IMR-90 (cell line): ENCODE measurements at regions not wholly inside any gene's neighbourhood (a gene's known extent, or its start where the extent isn't known, plus 50 kb on each side); places are given as distances from the start of the nearest gene placed in this dataset.

ENCODE experiments used
- ATAC-seq: fragments of 200-7000 bp; cut with Tn5 transposase; 2 replicates; pipeline ENCODE4 v1.9.1; 2020; ENCODE audit warnings: low read depth, mild to moderate bottlenecking, moderate library complexity
- BruUV-seq: library from RNA; stranded (reverse); fragments of 400-500 nt; replicated peaks from 2 replicates; lab custom pipeline; 2021; lab: Mats Ljungman, UMichigan
- CTCF ChIA-PET: fragments of 300-600 bp; formaldehyde crosslinking; extraction: SDS; loops from one replicate; lab custom pipeline; 2021; ENCODE audit warnings: antibody characterized with exemption; lab: Yijun Ruan, JAX
- POLR2A ChIA-PET: fragments of 300-600 bp; sonication (Branson Sonifier 250); formaldehyde crosslinking; loops from one replicate; lab custom pipeline; 2022; ENCODE audit warnings: antibody characterized with exemption; ENCODE audit not compliant: unreplicated experiment; lab: Charles Lee
- DNase-seq: peaks from one replicate; pipeline ENCODE4 v3.0.0; 2013
- H2AFZ ChIP-seq: replicated peaks from 2 replicates; pipeline ENCODE3; 2013; ENCODE audit warnings: low read length, mild to moderate bottlenecking; ENCODE audit not compliant: poor library complexity
- H2AK5ac ChIP-seq: 2 replicates; pipeline ENCODE4 v1.6.1; 2013; ENCODE audit warnings: low read depth, low read length, inconsistent platforms
- H2AK9ac ChIP-seq: replicated peaks from 2 replicates; pipeline ENCODE3; 2013; ENCODE audit warnings: mild to moderate bottlenecking, low read depth, low read length, moderate library complexity; ENCODE audit not compliant: poor library complexity
- H2BK120ac ChIP-seq: 2 replicates; pipeline ENCODE4 v1.6.1; 2013; ENCODE audit warnings: low read depth, low read length, inconsistent platforms
- H2BK15ac ChIP-seq: 3 replicates; pipeline ENCODE4 v1.6.1; 2013; ENCODE audit warnings: low read depth, low read length, inconsistent platforms
- H2BK20ac ChIP-seq: 2 replicates; pipeline ENCODE4 v1.6.1; 2013; ENCODE audit warnings: low read depth, mild to moderate bottlenecking, inconsistent platforms, low read length, moderate library complexity
- H2BK5ac ChIP-seq: 2 replicates; pipeline ENCODE4 v1.6.1; 2013; ENCODE audit warnings: mild to moderate bottlenecking, low read depth, low read length, inconsistent platforms; ENCODE audit not compliant: poor library complexity, severe bottlenecking
- H3K14ac ChIP-seq: replicated peaks from 2 replicates; pipeline ENCODE4 v1.6.1; 2013; ENCODE audit warnings: low read depth, low read length, inconsistent platforms
- H3K18ac ChIP-seq: 2 replicates; pipeline ENCODE4 v1.6.1; 2013; ENCODE audit warnings: low read depth, low read length, control low read depth
- H3K23ac ChIP-seq: 2 replicates; pipeline ENCODE4 v1.6.1; 2013; ENCODE audit warnings: low read depth, low read length, inconsistent platforms
- H3K27ac ChIP-seq: 2 replicates; pipeline ENCODE4 v1.5.1; 2013; ENCODE audit warnings: mild to moderate bottlenecking, control low read depth, low read length; ENCODE audit not compliant: insufficient read depth
- H3K27me3 ChIP-seq: 2 replicates; pipeline ENCODE4 v1.6.1; 2013; ENCODE audit warnings: low read length; ENCODE audit not compliant: control insufficient read depth, insufficient read depth
- H3K36me3 ChIP-seq: 2 replicates; pipeline ENCODE4 v1.6.1; 2013; ENCODE audit warnings: low read length, mixed read lengths; ENCODE audit not compliant: control insufficient read depth, insufficient read depth
- H3K4ac ChIP-seq: 2 replicates; pipeline ENCODE4 v1.6.1; 2013; ENCODE audit warnings: low read depth, low read length, inconsistent platforms
- H3K4me1 ChIP-seq: 2 replicates; pipeline ENCODE4 v1.6.1; 2013; ENCODE audit warnings: low read length, mixed read lengths; ENCODE audit not compliant: control insufficient read depth, insufficient read depth
- H3K4me2 ChIP-seq: 2 replicates; pipeline ENCODE4 v1.6.1; 2013; ENCODE audit warnings: low read depth, mild to moderate bottlenecking, control low read depth, low read length, moderate library complexity
- H3K4me3 ChIP-seq: 2 replicates; pipeline ENCODE4 v1.5.1; 2013; ENCODE audit warnings: low read depth, mild to moderate bottlenecking, control low read depth, low read length, moderate library complexity; ENCODE audit not compliant: insufficient read depth
- H3K56ac ChIP-seq: 2 replicates; pipeline ENCODE4 v1.6.1; 2013; ENCODE audit warnings: low read length, inconsistent platforms; ENCODE audit not compliant: insufficient read depth; ENCODE audit errors: extremely low read depth
- H3K79me1 ChIP-seq, 2 experiments: 2 replicates each; pipeline ENCODE4 v1.6.1; 2013; ENCODE audit warnings: low read length in 2 of 2, inconsistent platforms in 1 of 2, low read depth in 1 of 2
- H3K9ac ChIP-seq: 2 replicates; pipeline ENCODE4 v1.6.1; 2013; ENCODE audit warnings: low read depth, low read length, control low read depth
- H3K9me1 ChIP-seq: 2 replicates; pipeline ENCODE4 v1.6.1; 2013; ENCODE audit warnings: low read length, inconsistent platforms; ENCODE audit not compliant: insufficient read depth
- H3K9me3 ChIP-seq: 2 replicates; pipeline ENCODE4 v1.6.1; 2013; ENCODE audit warnings: low read length; ENCODE audit not compliant: control insufficient read depth, insufficient read depth
- H4K20me1 ChIP-seq: 2 replicates; pipeline ENCODE4 v1.6.1; 2013; ENCODE audit warnings: low read length, inconsistent platforms; ENCODE audit not compliant: insufficient read depth
- H4K5ac ChIP-seq: 2 replicates; pipeline ENCODE4 v1.6.1; 2013; ENCODE audit warnings: mild to moderate bottlenecking, low read depth, low read length, control low read depth
- H4K8ac ChIP-seq, 2 experiments: 2 replicates each; pipeline ENCODE4 v1.6.1; 2013; ENCODE audit warnings: low read depth in 2 of 2, low read length in 2 of 2, control low read depth in 1 of 2, inconsistent platforms in 1 of 2
- H4K91ac ChIP-seq: 2 replicates; pipeline ENCODE4 v1.6.1; 2013; ENCODE audit warnings: low read depth, low read length, inconsistent platforms; ENCODE audit not compliant: insufficient read depth
- BHLHE40 ChIP-seq: fragments of 150-350 bp; IDR thresholded peaks from 2 replicates; pipeline ENCODE4 v1.6.1; 2016; ENCODE audit warnings: mild to moderate bottlenecking, low read depth, low read length
- CEBPB ChIP-seq: IDR thresholded peaks from 2 replicates; pipeline ENCODE4 v1.6.1; 2012; ENCODE audit warnings: low read depth, low read length, improper control_type of control experiment
- CHD1 ChIP-seq: IDR thresholded peaks from 2 replicates; pipeline ENCODE4 v1.6.1; 2012; ENCODE audit warnings: low read depth, low read length, improper control_type of control experiment
- CTCF ChIP-seq: conservative IDR thresholded peaks from 2 replicates; pipeline ENCODE4 v1.5.1; 2012; ENCODE audit warnings: mild to moderate bottlenecking, low read depth, low read length, improper control_type of control experiment
- ELK1 ChIP-seq: fragments of 150-350 bp; IDR thresholded peaks from 2 replicates; pipeline ENCODE4 v1.6.1; 2016; ENCODE audit warnings: low read depth, mild to moderate bottlenecking, low read length, moderate library complexity, borderline replicate concordance
- MAFK ChIP-seq: IDR thresholded peaks from 2 replicates; pipeline ENCODE4 v1.6.1; 2012; ENCODE audit warnings: low read depth, low read length, improper control_type of control experiment
- MAZ ChIP-seq: IDR thresholded peaks from 2 replicates; pipeline ENCODE4 v1.6.1; 2012; ENCODE audit warnings: low read depth, mild to moderate bottlenecking, low read length, improper control_type of control experiment, moderate library complexity, borderline replicate concordance
- MXI1 ChIP-seq: IDR thresholded peaks from 2 replicates; pipeline ENCODE4 v1.6.1; 2012; ENCODE audit warnings: low read depth, mild to moderate bottlenecking, low read length, moderate library complexity, borderline replicate concordance
- NFE2L2 ChIP-seq: fragments of 150-350 bp; IDR thresholded peaks from 2 replicates; pipeline ENCODE4 v1.6.1; 2016; ENCODE audit warnings: low read depth, mild to moderate bottlenecking, low read length
- POLR2A ChIP-seq: IDR thresholded peaks from 2 replicates; pipeline ENCODE4 v1.6.1; 2012; ENCODE audit warnings: mild to moderate bottlenecking, low read depth, low read length
- RAD21 ChIP-seq: IDR thresholded peaks from 2 replicates; pipeline ENCODE4 v1.6.1; 2012; ENCODE audit warnings: low read length, improper control_type of control experiment
- RCOR1 ChIP-seq: IDR thresholded peaks from 2 replicates; pipeline ENCODE4 v1.6.1; 2012; ENCODE audit warnings: mild to moderate bottlenecking, low read length, improper control_type of control experiment; ENCODE audit not compliant: insufficient replicate concordance
- RFX5 ChIP-seq: IDR thresholded peaks from 2 replicates; pipeline ENCODE4 v1.8.0; 2012; ENCODE audit warnings: low read depth, mild to moderate bottlenecking, low read length, moderate library complexity
- USF2 ChIP-seq: fragments of 150-350 bp; IDR thresholded peaks from 2 replicates; pipeline ENCODE4 v1.6.1; 2017; ENCODE audit warnings: mild to moderate bottlenecking, antibody characterized with exemption, low read length, low read depth
- WGBS, 2 experiments: methylation state at CpG; one replicate each; pipeline versions ENCODE4 v1.1.5 to v1.1.7; 2013; ENCODE audit warnings: missing lambda C conversion rate in 2 of 2; ENCODE audit not compliant: insufficient read length in 1 of 2; ENCODE audit errors: extremely low coverage in 2 of 2; 5-methylcytosine and 5-hydroxymethylcytosine counted together
- dilution Hi-C: fragments of 300-500 bp; cut with HindIII; formaldehyde crosslinking; loops from one replicate; pipeline ENCODE4 v1.14.3; 2018; ENCODE audit warnings: low sequenced_read_pairs; ENCODE audit not compliant: unreplicated experiment
- in situ Hi-C: fragments of 300-500 bp; cut with MboI; formaldehyde crosslinking; loops from 3 replicates; pipeline ENCODE4 v1.14.3; 2019; ENCODE audit warnings: low sequenced_read_pairs, inconsistent platforms, mixed read lengths
- intact Hi-C: fragments of 100-400 bp; cut with micrococcal nuclease; formaldehyde crosslinking; loops from 2 replicates; pipeline ENCODE4 v1.10.0; 2022

GRCh38 chr13:109836629-109837607 lies 50.5 kb upstream of the IRS2 start:
- BruUV-seq: no TSS peak
- Histone ChIP-seq H4K5ac (no peak overlapping the region), H3K79me1 (no peaks in the 10 kb centered on the region), H3K23ac (no peak overlapping the region), H4K8ac (no peak overlapping the region), H2AFZ (no peak overlapping the region), H2BK5ac (no peak overlapping the region), H3K4me1 (peaks cover 6% of the 10 kb centered on the region), H3K27me3 (peaks cover 4% of the 10 kb centered on the region; the same call in 1 of the 2 replicates), H2BK120ac (no peak overlapping the region), H3K27ac (no peak overlapping the region), H2BK20ac (no peak overlapping the region), H3K36me3 (no peaks in the 10 kb centered on the region), H4K91ac (no peak overlapping the region), H3K4ac (no peak overlapping the region), H3K56ac (no peak overlapping the region), H3K9me3 (no peaks in the 10 kb centered on the region), H3K18ac (no peak overlapping the region), H3K14ac (no peak overlapping the region), H4K20me1 (no peaks in the 10 kb centered on the region), H3K4me2 (no peak overlapping the region), H2AK9ac (no peak overlapping the region), H2AK5ac (peak overlapping the region; percentile 20; the same call in 1 of the 2 replicates), H2BK15ac (no peak overlapping the region), H3K4me3 (no peak overlapping the region), H3K9ac (no peak overlapping the region), H3K9me1 (peaks cover 16% of the 10 kb centered on the region)
- dilution Hi-C loops: no loop called here
- 57% methylated on average over 1 of the region's 12 CpGs; no CpG with 5 or more reads in 1 of the 2 experiments for whole genome bisulfite sequencing, 2 experiments
- CTCF ChIA-PET: no interaction called here
- in situ Hi-C loops: no loop called here
- DNase-seq (no peak), ATAC-seq (no peak)
- POLR2A ChIA-PET: no interaction called here
- intact Hi-C loops: no loop called here
- TF ChIP-seq ELK1 (no peak), BHLHE40 (no peak), POLR2A (no peak), RAD21 (no peak), MAFK (no peak), MAZ (no peak), NFE2L2 (no peak), RFX5 (no peak), CEBPB (no peak), CTCF (no peak), RCOR1 (no peak), USF2 (no peak), MXI1 (no peak), CHD1 (no peak)
